ENCODE measurements at regions not wholly inside any gene's neighbourhood (a gene's known extent, or its start where the extent isn't known, plus 50 kb on each side); places are given as distances from the start of the nearest gene placed in this dataset.
"Not testable (repeated sequence)": the region's sequence is repeated elsewhere in the genome, so short reads cannot be mapped to it uniquely, and the experiment has no call there.

GRCh38 chr12:3421191-3421978 is 69.6 kb upstream of the PRMT8 start:
- peak; percentile 63 to 74 for DNase-seq

DNA sequence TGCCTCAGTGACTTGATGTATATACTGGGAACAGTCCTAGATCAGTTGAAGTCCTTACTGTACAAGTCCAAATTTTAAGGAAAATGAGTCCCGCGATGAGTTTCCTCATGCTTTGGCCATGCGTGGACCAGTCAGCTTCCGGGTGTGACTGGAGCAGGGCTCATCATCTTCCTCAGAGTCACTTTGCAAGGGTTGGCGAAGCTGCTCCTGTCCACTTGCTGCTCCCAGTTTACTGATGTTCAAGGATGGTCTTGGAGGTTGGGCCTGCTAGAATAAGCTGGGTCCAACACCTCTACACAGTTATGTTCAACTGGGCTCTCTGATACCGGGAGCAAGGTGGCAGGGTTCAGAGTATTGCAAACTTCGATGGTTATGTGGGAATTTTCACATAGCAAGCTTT is 66.2 kb upstream of the PRMT8 start:
- DNase-seq: not testable (repeated sequence)

DNA sequence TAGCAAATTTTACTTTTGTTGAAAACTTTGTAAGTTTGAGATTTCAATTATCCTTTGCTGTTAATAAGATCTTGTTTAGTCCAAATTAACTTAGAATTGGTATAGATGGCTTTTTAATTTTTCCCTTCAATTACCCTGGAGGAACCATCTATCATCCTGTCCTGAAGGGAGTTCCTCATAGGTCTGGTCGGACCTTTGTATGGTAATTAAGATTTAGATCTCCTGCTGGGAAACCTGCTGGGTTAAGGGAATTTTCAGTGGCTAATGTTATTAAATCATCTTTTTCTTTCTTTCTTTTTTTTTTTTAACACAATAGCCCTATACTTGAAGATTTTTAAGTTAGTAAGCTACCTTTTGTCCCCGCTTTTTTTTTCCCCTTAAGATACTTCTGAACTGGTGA is 63.0 kb upstream of the PRMT8 start:
- no peak for DNase-seq

- DNase-seq: no peak
These were observed 62.4 kb upstream of the PRMT8 start for GRCh38 chr12:3428631-3429030.

- DNase-seq: not testable (repeated sequence)
These were observed 61.5 kb upstream of the PRMT8 start for GRCh38 chr12:3429523-3429922.

DNA sequence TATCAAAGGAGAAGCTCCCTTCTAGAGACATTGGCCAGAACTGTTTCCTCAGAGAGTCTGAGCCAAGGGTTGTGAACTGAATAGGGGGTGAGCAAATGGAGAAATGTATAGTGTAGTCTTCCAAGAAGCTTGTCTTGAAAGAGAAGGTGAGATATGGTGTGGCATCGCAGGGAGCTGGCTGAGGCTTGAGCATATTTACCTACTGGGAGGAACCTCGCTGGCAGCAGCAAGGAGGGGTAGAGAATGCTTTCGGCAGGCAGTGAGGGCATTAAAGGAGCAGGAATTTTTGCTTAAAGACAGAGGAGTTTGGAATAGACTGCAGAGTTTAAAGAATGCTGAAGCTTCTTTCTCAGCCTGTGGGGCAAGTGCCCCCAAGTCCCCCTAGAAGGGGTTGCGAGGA is 59.3 kb upstream of the PRMT8 start:
- DNase-seq: no peak

DNA sequence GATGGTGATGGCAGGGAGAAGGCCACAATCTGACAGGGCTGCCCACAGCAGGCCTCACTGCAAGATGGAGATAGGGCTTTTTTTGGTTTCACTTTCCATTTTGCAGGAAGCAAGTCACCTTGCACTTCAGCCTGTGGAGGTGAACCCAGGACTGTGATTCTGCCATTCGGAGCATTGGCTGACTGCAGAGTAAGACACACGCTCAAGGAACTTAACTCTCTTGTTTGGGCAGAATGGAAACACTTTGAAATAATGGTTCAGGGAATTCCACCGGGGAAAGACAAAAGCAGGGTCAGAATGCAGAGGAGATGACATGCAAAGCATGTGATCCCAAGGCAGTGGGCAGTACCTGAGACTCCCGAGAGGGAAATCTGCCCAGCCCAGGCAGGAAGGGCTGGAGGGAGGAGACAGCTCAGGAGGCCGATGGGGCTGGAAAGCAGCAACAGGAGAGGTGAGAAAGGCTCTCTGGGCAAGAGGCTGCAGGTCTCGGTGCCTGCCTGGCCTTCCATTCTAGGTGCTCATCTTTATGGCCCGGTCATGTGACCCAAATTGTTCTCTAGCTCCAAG is 58.7 kb upstream of the PRMT8 start:
- DNase-seq: no peak

DNA sequence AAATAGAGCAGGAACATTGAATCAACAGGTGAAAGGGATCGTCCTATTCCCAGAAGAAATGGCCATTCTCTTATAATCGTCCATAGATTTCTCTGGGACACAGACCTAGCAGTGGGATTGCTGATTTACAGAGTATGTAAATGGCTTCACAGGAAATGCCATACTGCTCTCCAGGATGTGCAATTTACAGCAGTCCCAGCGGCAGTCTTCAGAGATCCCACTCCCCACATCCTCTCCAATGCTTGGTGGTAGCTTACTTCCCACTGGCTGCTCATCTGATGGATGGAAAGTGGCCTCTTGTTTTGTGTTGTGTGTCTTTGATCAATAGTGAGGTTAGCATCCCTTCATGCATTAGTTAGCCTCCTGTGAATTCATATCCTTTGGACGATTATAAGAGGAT is 58.1 kb upstream of the PRMT8 start:
- DNase-seq: no peak

GRCh38 chr12:3436461-3437065 is 54.4 kb upstream of the PRMT8 start:
- no peak for DNase-seq

DNA sequence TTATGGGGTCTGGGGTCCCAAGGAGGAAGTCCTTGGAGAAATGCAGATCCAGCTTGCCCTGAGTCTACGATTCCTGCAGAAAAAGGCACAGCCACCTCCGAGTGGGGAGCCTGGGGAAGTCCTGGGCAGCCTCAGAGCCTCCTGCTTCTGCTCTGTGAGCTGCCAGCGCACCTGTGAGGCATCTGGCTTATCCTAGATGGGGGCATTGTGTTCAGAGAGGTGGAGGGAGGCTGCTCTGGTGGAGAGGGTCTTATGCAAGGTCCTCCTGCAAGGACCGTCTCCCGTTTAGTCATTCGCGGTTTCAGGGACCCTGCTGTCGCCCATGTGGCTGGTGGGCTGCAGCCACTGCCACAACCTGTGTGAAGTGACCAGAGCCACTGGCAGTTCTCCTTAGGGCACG is 53.0 kb upstream of the PRMT8 start:
- no peak for DNase-seq

- no peak for DNase-seq
These were observed 52.6 kb upstream of the PRMT8 start for GRCh38 chr12:3438401-3438800.
